Coronary artery (tissue), 2 donors: ENCODE measurements at regions not wholly inside any gene's neighbourhood (a gene's known extent, or its start where the extent isn't known, plus 50 kb on each side); places are given as distances from the start of the nearest gene placed in this dataset.
"Not testable (repeated sequence)": the region's sequence is repeated elsewhere in the genome, so short reads cannot be mapped to it uniquely, and the experiment has no call there.

ENCODE experiments used
- DNase-seq: peaks from one replicate; pipeline ENCODE4 v3.0.0-alpha.2; 2017; ENCODE audit warnings: low spot score
- H3K27ac ChIP-seq, 2 donors: fragments of 200-600 bp; sonication (generic); one replicate each; pipeline ENCODE4 v1.5.1; 2016 to 2019
- H3K4me3 ChIP-seq: fragments of 200-600 bp; sonication (generic); 2 replicates; pipeline ENCODE4 v1.5.1; 2016; ENCODE audit warnings: mild to moderate bottlenecking, moderate library complexity
- TF ChIP-seq, protein P1 (sequence below): fragments of 200-600 bp; sonication (generic); IDR thresholded peaks from one replicate; pipeline ENCODE4 v1.5.1; 2019; ENCODE audit warnings: antibody characterized with exemption

DNA sequence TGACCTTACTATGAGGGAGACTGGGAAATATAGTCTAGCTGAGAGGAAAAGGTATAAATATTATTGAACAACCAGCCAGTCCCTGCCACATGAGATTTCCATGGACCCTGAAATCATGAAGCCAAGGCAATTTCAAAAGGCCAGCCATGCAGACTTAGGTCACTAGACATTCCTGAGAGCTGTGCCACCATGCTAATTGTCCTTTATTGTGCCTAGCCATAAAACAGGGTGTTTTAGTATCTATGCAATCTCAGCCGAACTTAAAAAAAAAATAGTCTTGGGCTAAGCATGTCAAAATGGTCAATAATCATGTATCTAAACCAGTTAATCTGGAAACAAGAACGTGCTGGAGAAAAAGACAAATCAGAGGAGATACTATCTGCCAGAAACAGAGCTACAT is 269.5 kb downstream of the LNPK start:
- DNase-seq: no peak
- H3K27ac ChIP-seq: no peak overlapping the region
- no peak overlapping the region for H3K4me3 ChIP-seq
- TF ChIP-seq, protein P1, sequence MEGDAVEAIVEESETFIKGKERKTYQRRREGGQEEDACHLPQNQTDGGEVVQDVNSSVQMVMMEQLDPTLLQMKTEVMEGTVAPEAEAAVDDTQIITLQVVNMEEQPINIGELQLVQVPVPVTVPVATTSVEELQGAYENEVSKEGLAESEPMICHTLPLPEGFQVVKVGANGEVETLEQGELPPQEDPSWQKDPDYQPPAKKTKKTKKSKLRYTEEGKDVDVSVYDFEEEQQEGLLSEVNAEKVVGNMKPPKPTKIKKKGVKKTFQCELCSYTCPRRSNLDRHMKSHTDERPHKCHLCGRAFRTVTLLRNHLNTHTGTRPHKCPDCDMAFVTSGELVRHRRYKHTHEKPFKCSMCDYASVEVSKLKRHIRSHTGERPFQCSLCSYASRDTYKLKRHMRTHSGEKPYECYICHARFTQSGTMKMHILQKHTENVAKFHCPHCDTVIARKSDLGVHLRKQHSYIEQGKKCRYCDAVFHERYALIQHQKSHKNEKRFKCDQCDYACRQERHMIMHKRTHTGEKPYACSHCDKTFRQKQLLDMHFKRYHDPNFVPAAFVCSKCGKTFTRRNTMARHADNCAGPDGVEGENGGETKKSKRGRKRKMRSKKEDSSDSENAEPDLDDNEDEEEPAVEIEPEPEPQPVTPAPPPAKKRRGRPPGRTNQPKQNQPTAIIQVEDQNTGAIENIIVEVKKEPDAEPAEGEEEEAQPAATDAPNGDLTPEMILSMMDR: no peak

GRCh38 chr2:175730050-175730449 is 272.0 kb downstream of the LNPK start:
- DNase-seq: no peak
- no peak overlapping the region for H3K27ac ChIP-seq
- TF ChIP-seq, protein P1: no peak

DNA sequence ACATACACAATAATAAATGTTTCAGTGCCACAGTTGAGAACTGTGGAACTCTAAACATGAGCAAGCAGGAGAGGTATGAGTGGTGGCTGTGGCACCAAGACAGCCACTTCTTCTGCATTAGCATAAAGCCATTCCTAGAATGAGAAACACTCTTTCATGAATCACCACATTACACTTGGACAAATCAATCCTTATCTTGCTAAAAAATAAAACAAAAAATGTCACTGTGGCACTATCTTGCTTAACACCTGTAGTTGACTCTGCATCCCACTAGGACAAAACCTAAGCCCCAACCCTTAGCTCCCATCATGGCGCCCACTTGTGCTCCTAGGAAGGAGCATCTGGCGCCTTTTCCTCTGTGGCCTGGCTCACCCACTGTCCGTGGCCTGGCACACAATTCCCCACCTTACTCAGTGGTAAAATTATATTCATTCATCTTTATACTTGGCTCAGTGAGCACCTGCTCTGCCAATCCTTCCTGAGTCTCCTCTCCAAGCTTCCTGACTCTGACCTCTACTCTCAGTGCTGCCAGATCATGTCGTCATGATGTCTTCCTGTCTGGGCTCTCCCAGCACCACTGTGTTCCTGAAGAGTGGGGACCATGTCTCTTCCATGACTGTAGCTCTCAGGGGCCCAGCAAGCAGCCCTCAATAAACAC is 272.9 kb downstream of the LNPK start:
- TF ChIP-seq, protein P1: no peak
- Histone ChIP-seq H3K4me3 (no peak overlapping the region), H3K27ac (no peak overlapping the region)
- DNase-seq: no peak

More at GRCh38 chr2:175730050-175730449, 272.0 kb downstream of the LNPK start:
- no peak overlapping the region for H3K4me3 ChIP-seq

- no peak for DNase-seq
- H3K27ac ChIP-seq: no peak overlapping the region
- H3K4me3 ChIP-seq: no peak overlapping the region
- TF ChIP-seq, protein P1: no peak
Observed at GRCh38 chr2:175728032-175728431, 274.0 kb downstream of the LNPK start.

DNA sequence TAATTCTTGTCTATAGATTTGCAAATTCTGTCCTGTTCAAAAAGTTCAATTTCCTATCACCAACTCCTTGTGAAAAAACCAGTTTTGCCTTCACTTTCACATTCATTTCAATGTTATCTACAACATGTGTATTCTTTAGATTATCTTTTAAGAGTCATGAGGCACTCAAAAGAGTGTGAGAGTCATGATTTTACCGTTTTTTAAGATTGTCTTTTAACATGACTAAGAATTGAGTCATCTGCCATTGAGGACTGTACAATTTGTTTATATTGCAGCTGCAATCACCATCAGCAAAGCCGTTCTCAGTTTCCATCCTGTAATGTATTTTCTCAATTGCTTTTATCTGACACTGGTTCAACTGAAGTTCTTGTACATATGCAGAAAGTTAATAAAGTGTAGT is 275.8 kb downstream of the LNPK start:
- DNase-seq: no peak
- Histone ChIP-seq H3K4me3 (no peak overlapping the region), H3K27ac (no peak overlapping the region)
- TF ChIP-seq, protein P1: no peak

GRCh38 chr2:175709248-175709647 is 292.8 kb downstream of the LNPK start:
- Histone ChIP-seq H3K4me3 (no peak overlapping the region), H3K27ac (no peak overlapping the region)
- TF ChIP-seq, protein P1: no peak
- DNase-seq: no peak

GRCh38 chr2:175707322-175707721 is 294.7 kb downstream of the LNPK start:
- DNase-seq: no peak
- Histone ChIP-seq H3K4me3 (no peak overlapping the region), H3K27ac (no peak overlapping the region)
- TF ChIP-seq, protein P1: no peak

GRCh38 chr2:175704568-175704967 is 297.5 kb downstream of the LNPK start:
- not testable (repeated sequence) for H3K4me3 ChIP-seq, H3K27ac ChIP-seq

More at GRCh38 chr2:175704568-175704967, 297.5 kb downstream of the LNPK start:
- not testable (repeated sequence) for DNase-seq
